ENCODE measurements at regions not wholly inside any gene's neighbourhood (a gene's known extent, or its start where the extent isn't known, plus 50 kb on each side); places are given as distances from the start of the nearest gene placed in this dataset.

GRCh38 chr16:9415545-9415944 is 324.1 kb downstream of the HAPSTR1 start:
- no peak for TF ChIP-seq POLR2A (IDR thresholded peaks at IDR 0.05)
- no peak for TF ChIP-seq CTCF (IDR thresholded peaks at IDR 0.05)
